A549 (cell line): ENCODE measurements at regions not wholly inside any gene's neighbourhood (a gene's known extent, or its start where the extent isn't known, plus 50 kb on each side); places are given as distances from the start of the nearest gene placed in this dataset.

Experiments
- ATAC-seq, 2 experiments: fragments of 200-7000 bp in 1 of 2; fragments of >200 bp in 1 of 2; cut with Nextera tagmentation in 1 of 2; cut with Tn5 transposase in 1 of 2; 3 replicates each; pipeline versions ENCODE4 v1.8.0 to v1.9.1; 2018 to 2020; ENCODE audit warnings: mild to moderate bottlenecking in 1 of 2, moderate library complexity in 1 of 2
- CTCF ChIA-PET: fragments of 300-600 bp; sonication (Branson Sonifier 250); formaldehyde crosslinking; extraction: SDS; loops from one replicate; lab custom pipeline; 2021; ENCODE audit warnings: antibody characterized with exemption, inconsistent platforms; lab: Yijun Ruan, JAX
- POLR2A ChIA-PET: fragments of 350-600 bp; formaldehyde crosslinking; extraction: SDS; loops from one replicate; lab custom pipeline; 2021; ENCODE audit warnings: antibody characterized with exemption, inconsistent platforms; lab: Yijun Ruan, JAX
- DNase-seq, 2 experiments: peaks; one replicate each; pipeline versions ENCODE4 v3.0.0 to v3.0.0-alpha.2; 2011 to 2016; ENCODE audit warnings: low read depth in 1 of 2, low spot score in 1 of 2
- FAIRE-seq: peaks from 2 replicates; lab custom pipeline; 2011; peaks lifted over from hg19 to GRCh38; lab: Jason Lieb, UNC
- H3K27ac ChIP-seq, 2 experiments: fragments of >200 bp; sonication (Bioruptor Twin); formaldehyde crosslinking; 3 replicates each; pipeline ENCODE4 v1.5.1; 2016 to 2017
- H3K4me1 ChIP-seq: fragments of >200 bp; sonication (Bioruptor Twin); formaldehyde crosslinking; 3 replicates; pipeline ENCODE4 v1.6.1; 2016
- H3K4me2 ChIP-seq: fragments of >200 bp; sonication (Bioruptor Twin); formaldehyde crosslinking; 3 replicates; pipeline ENCODE4 v1.6.1; 2016
- H3K4me3 ChIP-seq: fragments of >200 bp; sonication (Bioruptor Twin); formaldehyde crosslinking; 3 replicates; pipeline ENCODE4 v1.5.1; 2016
- H3K9me3 ChIP-seq: fragments of >200 bp; sonication (Bioruptor Twin); formaldehyde crosslinking; 3 replicates; pipeline ENCODE4 v1.6.1; 2016
- CBX2 ChIP-seq: fragments of 200-600 bp; sonication (generic); IDR thresholded peaks from 2 replicates; pipeline ENCODE4 v1.6.1; 2016; ENCODE audit warnings: low read depth, mild to moderate bottlenecking, borderline replicate concordance
- CHD2 ChIP-seq: fragments of 150-350 bp; IDR thresholded peaks from 2 replicates; pipeline ENCODE4 v1.6.1; 2014; ENCODE audit warnings: low read length; ENCODE audit not compliant: partially characterized antibody
- EHMT2 ChIP-seq: fragments of 200-600 bp; sonication (generic); IDR thresholded peaks from 2 replicates; pipeline ENCODE4 v1.6.1; 2016; ENCODE audit warnings: antibody characterized with exemption, low read depth, mild to moderate bottlenecking, moderate library complexity
- FOSL2 ChIP-seq, 2 experiments: fragments of 450-650 bp in 1 of 2; fragments of >200 bp in 1 of 2; sonication (Bioruptor Twin) in 1 of 2; formaldehyde crosslinking; IDR thresholded peaks; 2 replicates each; pipeline versions ENCODE4 v1.5.0 to v1.6.1; 2016 to 2020; ENCODE audit warnings: mild to moderate bottlenecking in 1 of 2, moderate library complexity in 1 of 2
- FOXS1 ChIP-seq: fragments of 250-450 bp; sonication (Bioruptor Pico); IDR thresholded peaks from 2 replicates; pipeline ENCODE4 v1.5.0; 2020; ENCODE audit warnings: mild to moderate bottlenecking, moderate library complexity
- HOXA7 ChIP-seq: fragments of 250-450 bp; sonication (Bioruptor Pico); IDR thresholded peaks from 2 replicates; pipeline ENCODE4 v1.5.0; 2020; ENCODE audit warnings: mild to moderate bottlenecking, moderate library complexity
- JUNB ChIP-seq: fragments of >200 bp; sonication (Bioruptor Twin); formaldehyde crosslinking; IDR thresholded peaks from 2 replicates; pipeline ENCODE4 v1.6.1; 2016
- MAFK ChIP-seq: fragments of 450-650 bp; IDR thresholded peaks from 2 replicates; pipeline ENCODE4 v1.6.1; 2014; ENCODE audit not compliant: partially characterized antibody
- NPAS2 ChIP-seq: fragments of 250-450 bp; sonication (Bioruptor Pico); IDR thresholded peaks from 2 replicates; pipeline ENCODE4 v1.8.0; 2022; ENCODE audit warnings: mild to moderate bottlenecking, moderate library complexity, borderline replicate concordance
- PHF8 ChIP-seq: fragments of 200-600 bp; sonication (generic); IDR thresholded peaks from 2 replicates; pipeline ENCODE4 v1.6.1; 2016; ENCODE audit warnings: low read depth, mild to moderate bottlenecking, antibody characterized with exemption, moderate library complexity, borderline replicate concordance
- POLR2A ChIP-seq: IDR thresholded peaks from 2 replicates; pipeline ENCODE4 v1.6.1; 2012; ENCODE audit warnings: mild to moderate bottlenecking, low read length
- POLR2AphosphoS2 ChIP-seq: conservative IDR thresholded peaks from 2 replicates; pipeline ENCODE4 v1.6.1; 2012; ENCODE audit warnings: low read length, improper control_type of control experiment, inconsistent platforms
- RCOR1 ChIP-seq: fragments of 150-350 bp; IDR thresholded peaks from 2 replicates; pipeline ENCODE4 v1.6.1; 2014; ENCODE audit warnings: antibody characterized with exemption, low read length, low read depth
- RFX5 ChIP-seq: fragments of 450-650 bp; IDR thresholded peaks from 2 replicates; pipeline ENCODE4 v1.7.1; 2014; ENCODE audit warnings: antibody characterized with exemption, mild to moderate bottlenecking, moderate library complexity
- RNF2 ChIP-seq: fragments of 200-600 bp; sonication (generic); IDR thresholded peaks from 2 replicates; pipeline ENCODE4 v1.6.1; 2016; ENCODE audit warnings: low read depth, mild to moderate bottlenecking, antibody characterized with exemption, moderate library complexity, borderline replicate concordance
- SREBF2 ChIP-seq: fragments of 450-650 bp; IDR thresholded peaks from 2 replicates; pipeline ENCODE4 v1.6.1; 2014; ENCODE audit warnings: mild to moderate bottlenecking, moderate library complexity
- TFCP2L1 ChIP-seq: fragments of 250-450 bp; sonication (Bioruptor Pico); IDR thresholded peaks from 2 replicates; pipeline ENCODE4 v1.5.0; 2021; ENCODE audit warnings: mild to moderate bottlenecking
- TP53 ChIP-seq: fragments of 250-450 bp; sonication (Bioruptor Pico); IDR thresholded peaks from 2 replicates; pipeline ENCODE4 v1.5.0; 2021; ENCODE audit warnings: mild to moderate bottlenecking, moderate library complexity
- WGBS: methylation state at CpG from one replicate; pipeline ENCODE4 v1.1.6; 2017; ENCODE audit errors: missing lambda C conversion rate; 5-methylcytosine and 5-hydroxymethylcytosine counted together
- TF ChIP-seq, protein P1 (sequence below): fragments of 200-600 bp; sonication (generic); IDR thresholded peaks from 2 replicates; pipeline ENCODE4 v1.6.1; 2016; ENCODE audit warnings: antibody characterized with exemption, mild to moderate bottlenecking, moderate library complexity
- TF ChIP-seq, protein P2 (sequence below): fragments of >200 bp; sonication (Bioruptor Twin); formaldehyde crosslinking; IDR thresholded peaks from 3 replicates; pipeline ENCODE4 v1.5.1; 2016
- TF ChIP-seq, protein P3 (sequence below): fragments of 450-650 bp; IDR thresholded peaks from 2 replicates; pipeline ENCODE4 v1.6.1; 2014; ENCODE audit warnings: antibody characterized with exemption
- TF ChIP-seq, protein P4 (sequence below): IDR thresholded peaks from 2 replicates; pipeline ENCODE4 v1.6.1; 2012
- TF ChIP-seq, protein P5 (sequence below): fragments of 150-350 bp; IDR thresholded peaks from 2 replicates; pipeline ENCODE4 v1.6.1; 2014; ENCODE audit warnings: low read depth, mild to moderate bottlenecking, low read length

DNA sequence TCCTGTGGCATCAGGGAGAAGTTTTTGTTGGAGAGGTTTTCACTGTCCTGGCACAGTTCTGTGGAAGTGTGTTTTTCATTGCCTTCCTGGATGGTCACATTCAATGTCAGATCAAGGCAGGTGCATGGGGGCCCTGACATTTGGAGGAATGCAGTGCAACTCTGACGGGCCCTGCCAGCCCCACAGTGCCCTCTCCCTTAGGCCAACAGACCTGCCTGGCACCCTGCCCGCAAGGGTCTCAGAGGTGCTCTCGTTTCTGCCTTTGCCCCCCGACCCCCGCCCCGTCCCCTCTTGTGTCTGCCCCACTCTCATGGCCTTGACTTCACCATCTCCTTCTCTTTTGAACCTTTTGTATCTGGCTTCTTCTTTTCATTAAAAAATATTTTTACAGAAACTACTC lies 257.2 kb upstream of the HDAC4 start:
- TF ChIP-seq, protein P1, sequence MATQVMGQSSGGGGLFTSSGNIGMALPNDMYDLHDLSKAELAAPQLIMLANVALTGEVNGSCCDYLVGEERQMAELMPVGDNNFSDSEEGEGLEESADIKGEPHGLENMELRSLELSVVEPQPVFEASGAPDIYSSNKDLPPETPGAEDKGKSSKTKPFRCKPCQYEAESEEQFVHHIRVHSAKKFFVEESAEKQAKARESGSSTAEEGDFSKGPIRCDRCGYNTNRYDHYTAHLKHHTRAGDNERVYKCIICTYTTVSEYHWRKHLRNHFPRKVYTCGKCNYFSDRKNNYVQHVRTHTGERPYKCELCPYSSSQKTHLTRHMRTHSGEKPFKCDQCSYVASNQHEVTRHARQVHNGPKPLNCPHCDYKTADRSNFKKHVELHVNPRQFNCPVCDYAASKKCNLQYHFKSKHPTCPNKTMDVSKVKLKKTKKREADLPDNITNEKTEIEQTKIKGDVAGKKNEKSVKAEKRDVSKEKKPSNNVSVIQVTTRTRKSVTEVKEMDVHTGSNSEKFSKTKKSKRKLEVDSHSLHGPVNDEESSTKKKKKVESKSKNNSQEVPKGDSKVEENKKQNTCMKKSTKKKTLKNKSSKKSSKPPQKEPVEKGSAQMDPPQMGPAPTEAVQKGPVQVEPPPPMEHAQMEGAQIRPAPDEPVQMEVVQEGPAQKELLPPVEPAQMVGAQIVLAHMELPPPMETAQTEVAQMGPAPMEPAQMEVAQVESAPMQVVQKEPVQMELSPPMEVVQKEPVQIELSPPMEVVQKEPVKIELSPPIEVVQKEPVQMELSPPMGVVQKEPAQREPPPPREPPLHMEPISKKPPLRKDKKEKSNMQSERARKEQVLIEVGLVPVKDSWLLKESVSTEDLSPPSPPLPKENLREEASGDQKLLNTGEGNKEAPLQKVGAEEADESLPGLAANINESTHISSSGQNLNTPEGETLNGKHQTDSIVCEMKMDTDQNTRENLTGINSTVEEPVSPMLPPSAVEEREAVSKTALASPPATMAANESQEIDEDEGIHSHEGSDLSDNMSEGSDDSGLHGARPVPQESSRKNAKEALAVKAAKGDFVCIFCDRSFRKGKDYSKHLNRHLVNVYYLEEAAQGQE, result no peak
- TF ChIP-seq TP53 (CRISPR knock-in tag) (no peak), POLR2A (no peak), SREBF2 (no peak), FOSL2 (IDR thresholded peaks at IDR 0.05) (no peak), FOSL2 (CRISPR knock-in tag; IDR thresholded peaks at IDR 0.05) (no peak)
- 44% methylated on average over 3 of the region's 6 CpGs for WGBS
- ChIA-PET POLR2A (no interaction called here), CTCF (no interaction called here)
- no peak overlapping the region for H3K27ac ChIP-seq
- no peaks in the 10 kb centered on the region for H3K4me1 ChIP-seq
- FAIRE-seq (no peak), ATAC-seq (no peak), DNase-seq (no peak)
- no peaks in the 10 kb centered on the region for H3K9me3 ChIP-seq
- no peak overlapping the region for H3K4me2 ChIP-seq
- H3K4me3 ChIP-seq, result no peak overlapping the region

DNA sequence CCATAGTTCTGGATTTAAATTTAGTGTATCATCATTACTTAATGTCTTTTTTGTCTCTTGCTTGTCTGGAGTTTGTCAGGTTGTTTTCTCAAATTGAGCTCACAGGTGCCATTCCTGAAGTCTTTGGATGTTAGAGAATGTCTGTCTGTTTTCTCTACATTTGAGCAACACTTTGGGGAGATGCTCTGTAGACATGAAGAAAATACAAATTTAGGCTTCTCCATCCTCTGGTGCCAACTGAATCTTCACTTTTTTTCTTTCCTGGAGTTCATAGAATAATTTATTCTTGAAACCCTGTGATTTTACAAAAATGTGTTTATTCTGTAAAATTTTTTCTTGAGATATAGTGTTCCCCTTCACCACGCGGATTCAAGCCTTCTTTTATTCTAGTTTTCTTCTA lies 256.4 kb upstream of the HDAC4 start:
- Histone ChIP-seq H3K4me3 (no peak overlapping the region), H3K27ac (no peak overlapping the region), H3K4me2 (no peak overlapping the region), H3K9me3 (no peaks in the 10 kb centered on the region), H3K4me1 (no peaks in the 10 kb centered on the region)
- FAIRE-seq (no peak), ATAC-seq (no peak), DNase-seq (no peak)
- WGBS, result 93% methylated on average over 2 of the region's 2 CpGs
- ChIA-PET CTCF (no interaction called here), POLR2A (no interaction called here)
- TF ChIP-seq JUNB, result no peak
- no peak for TF ChIP-seq RFX5
- no peak for TF ChIP-seq RCOR1
- TF ChIP-seq POLR2A, result no peak
- TF ChIP-seq MAFK, result no peak
- no peak for TF ChIP-seq FOXS1
- no peak for TF ChIP-seq POLR2AphosphoS2
- TF ChIP-seq RNF2, result no peak
- TF ChIP-seq, protein P2, sequence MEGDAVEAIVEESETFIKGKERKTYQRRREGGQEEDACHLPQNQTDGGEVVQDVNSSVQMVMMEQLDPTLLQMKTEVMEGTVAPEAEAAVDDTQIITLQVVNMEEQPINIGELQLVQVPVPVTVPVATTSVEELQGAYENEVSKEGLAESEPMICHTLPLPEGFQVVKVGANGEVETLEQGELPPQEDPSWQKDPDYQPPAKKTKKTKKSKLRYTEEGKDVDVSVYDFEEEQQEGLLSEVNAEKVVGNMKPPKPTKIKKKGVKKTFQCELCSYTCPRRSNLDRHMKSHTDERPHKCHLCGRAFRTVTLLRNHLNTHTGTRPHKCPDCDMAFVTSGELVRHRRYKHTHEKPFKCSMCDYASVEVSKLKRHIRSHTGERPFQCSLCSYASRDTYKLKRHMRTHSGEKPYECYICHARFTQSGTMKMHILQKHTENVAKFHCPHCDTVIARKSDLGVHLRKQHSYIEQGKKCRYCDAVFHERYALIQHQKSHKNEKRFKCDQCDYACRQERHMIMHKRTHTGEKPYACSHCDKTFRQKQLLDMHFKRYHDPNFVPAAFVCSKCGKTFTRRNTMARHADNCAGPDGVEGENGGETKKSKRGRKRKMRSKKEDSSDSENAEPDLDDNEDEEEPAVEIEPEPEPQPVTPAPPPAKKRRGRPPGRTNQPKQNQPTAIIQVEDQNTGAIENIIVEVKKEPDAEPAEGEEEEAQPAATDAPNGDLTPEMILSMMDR, result no peak
- TF ChIP-seq CBX2, result no peak

DNA sequence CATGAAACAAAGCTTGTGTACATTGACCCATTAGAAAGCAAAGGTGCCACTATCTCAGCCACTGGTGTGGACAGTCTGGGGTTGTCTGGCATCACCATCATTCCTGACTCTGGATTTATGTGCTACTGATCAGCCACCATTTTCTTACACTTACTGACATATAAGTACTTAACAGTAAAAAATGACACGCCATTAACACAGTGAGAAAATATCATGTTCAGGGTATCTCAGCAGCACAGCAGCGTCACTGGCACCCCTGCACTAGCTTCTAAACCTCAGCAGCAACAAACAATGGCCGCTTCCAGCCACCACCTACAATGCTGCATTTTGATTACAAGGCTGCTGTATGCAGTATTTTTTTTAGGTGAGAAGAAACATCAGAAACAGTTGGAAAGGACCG lies 253.4 kb upstream of the HDAC4 start:
- WGBS, result 9% methylated on average over 4 of the region's 4 CpGs
- no peak overlapping the region for H3K27ac ChIP-seq
- ATAC-seq, result no peak
- POLR2A ChIA-PET, result no interaction called here
- FAIRE-seq, result no peak
- H3K9me3 ChIP-seq, result no peaks in the 10 kb centered on the region
- DNase-seq, result no peak
- H3K4me3 ChIP-seq, result no peak overlapping the region
- TF ChIP-seq PHF8 (no peak), POLR2A (no peak), TFCP2L1 (CRISPR knock-in tag) (no peak), EHMT2 (no peak), CHD2 (no peak), MAFK (no peak), JUNB (no peak), NPAS2 (CRISPR knock-in tag) (no peak), CBX2 (no peak), HOXA7 (CRISPR knock-in tag) (no peak)
- TF ChIP-seq, protein P3, sequence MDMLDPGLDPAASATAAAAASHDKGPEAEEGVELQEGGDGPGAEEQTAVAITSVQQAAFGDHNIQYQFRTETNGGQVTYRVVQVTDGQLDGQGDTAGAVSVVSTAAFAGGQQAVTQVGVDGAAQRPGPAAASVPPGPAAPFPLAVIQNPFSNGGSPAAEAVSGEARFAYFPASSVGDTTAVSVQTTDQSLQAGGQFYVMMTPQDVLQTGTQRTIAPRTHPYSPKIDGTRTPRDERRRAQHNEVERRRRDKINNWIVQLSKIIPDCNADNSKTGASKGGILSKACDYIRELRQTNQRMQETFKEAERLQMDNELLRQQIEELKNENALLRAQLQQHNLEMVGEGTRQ, result no peak
- TF ChIP-seq, protein P4, sequence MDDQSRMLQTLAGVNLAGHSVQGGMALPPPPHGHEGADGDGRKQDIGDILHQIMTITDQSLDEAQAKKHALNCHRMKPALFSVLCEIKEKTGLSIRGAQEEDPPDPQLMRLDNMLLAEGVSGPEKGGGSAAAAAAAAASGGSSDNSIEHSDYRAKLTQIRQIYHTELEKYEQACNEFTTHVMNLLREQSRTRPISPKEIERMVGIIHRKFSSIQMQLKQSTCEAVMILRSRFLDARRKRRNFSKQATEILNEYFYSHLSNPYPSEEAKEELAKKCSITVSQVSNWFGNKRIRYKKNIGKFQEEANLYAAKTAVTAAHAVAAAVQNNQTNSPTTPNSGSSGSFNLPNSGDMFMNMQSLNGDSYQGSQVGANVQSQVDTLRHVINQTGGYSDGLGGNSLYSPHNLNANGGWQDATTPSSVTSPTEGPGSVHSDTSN, result no peak
- TF ChIP-seq, protein P5, sequence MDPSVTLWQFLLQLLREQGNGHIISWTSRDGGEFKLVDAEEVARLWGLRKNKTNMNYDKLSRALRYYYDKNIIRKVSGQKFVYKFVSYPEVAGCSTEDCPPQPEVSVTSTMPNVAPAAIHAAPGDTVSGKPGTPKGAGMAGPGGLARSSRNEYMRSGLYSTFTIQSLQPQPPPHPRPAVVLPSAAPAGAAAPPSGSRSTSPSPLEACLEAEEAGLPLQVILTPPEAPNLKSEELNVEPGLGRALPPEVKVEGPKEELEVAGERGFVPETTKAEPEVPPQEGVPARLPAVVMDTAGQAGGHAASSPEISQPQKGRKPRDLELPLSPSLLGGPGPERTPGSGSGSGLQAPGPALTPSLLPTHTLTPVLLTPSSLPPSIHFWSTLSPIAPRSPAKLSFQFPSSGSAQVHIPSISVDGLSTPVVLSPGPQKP, result no peak
- H3K4me1 ChIP-seq, result no peaks in the 10 kb centered on the region
- no peak overlapping the region for H3K4me2 ChIP-seq
- CTCF ChIA-PET, result no interaction called here
